Mesenchymal stem cell (in vitro differentiated cells and primary cell): ENCODE measurements at regions not wholly inside any gene's neighbourhood (a gene's known extent, or its start where the extent isn't known, plus 50 kb on each side); places are given as distances from the start of the nearest gene placed in this dataset.

Experiments used
- DNase-seq: peaks from one replicate; pipeline ENCODE4 v3.0.0-alpha.2; 2013
- H2AFZ ChIP-seq: one replicate; pipeline ENCODE4 v1.6.1; 2013; ENCODE audit warnings: low read depth, mild to moderate bottlenecking, control low read depth, inconsistent platforms, low read length, moderate library complexity
- H2AK5ac ChIP-seq: 2 replicates; pipeline ENCODE4 v1.6.1; 2013; ENCODE audit warnings: low read length, moderate library complexity, mild to moderate bottlenecking, inconsistent platforms; ENCODE audit not compliant: severe bottlenecking
- H2BK120ac ChIP-seq: one replicate; pipeline ENCODE4 v1.6.1; 2013; ENCODE audit warnings: low read depth, mild to moderate bottlenecking, inconsistent platforms, low read length, moderate library complexity
- H2BK12ac ChIP-seq, 2 experiments: one replicate each; pipeline ENCODE4 v1.6.1; 2013; ENCODE audit warnings: inconsistent platforms in 2 of 2, low read length in 2 of 2, mild to moderate bottlenecking in 2 of 2, moderate library complexity in 2 of 2, control low read depth in 1 of 2
- H2BK15ac ChIP-seq: one replicate; pipeline ENCODE4 v1.6.1; 2013; ENCODE audit warnings: mild to moderate bottlenecking, low read depth, inconsistent platforms; ENCODE audit not compliant: poor library complexity, severe bottlenecking
- H2BK5ac ChIP-seq: 2 replicates; pipeline ENCODE4 v1.6.1; 2013; ENCODE audit warnings: low read depth, mild to moderate bottlenecking, low read length, control low read depth, inconsistent platforms; ENCODE audit not compliant: poor library complexity, severe bottlenecking
- H3K14ac ChIP-seq, 2 experiments: one replicate each; pipeline ENCODE4 v1.6.1; 2013; ENCODE audit warnings: inconsistent platforms in 2 of 2, low read length in 2 of 2, control low read depth in 1 of 2, mild to moderate bottlenecking in 1 of 2, moderate library complexity in 1 of 2
- H3K18ac ChIP-seq, 2 experiments: one replicate each; pipeline ENCODE4 v1.6.1; 2013; ENCODE audit warnings: inconsistent platforms in 2 of 2, low read length in 2 of 2, control low read depth in 1 of 2, low read depth in 1 of 2, mild to moderate bottlenecking in 1 of 2
- H3K23ac ChIP-seq, 2 experiments: one replicate each; pipeline ENCODE4 v1.6.1; 2013; ENCODE audit warnings: inconsistent platforms in 2 of 2, low read length in 2 of 2, mild to moderate bottlenecking in 2 of 2, moderate library complexity in 2 of 2, control low read depth in 1 of 2
- H3K27ac ChIP-seq: 2 replicates; pipeline ENCODE4 v1.5.1; 2013; ENCODE audit warnings: mild to moderate bottlenecking, moderate library complexity, low read length, control low read depth, inconsistent platforms; ENCODE audit not compliant: poor library complexity, severe bottlenecking
- H3K27me3 ChIP-seq, 2 experiments: 2 replicates each; pipeline versions ENCODE4 v1.6.1 to v1.7.0; 2013; ENCODE audit warnings: low read length in 2 of 2, mild to moderate bottlenecking in 2 of 2, moderate library complexity in 2 of 2, control low read depth in 1 of 2, inconsistent platforms in 1 of 2; ENCODE audit not compliant: control insufficient read depth in 1 of 2, insufficient read depth in 1 of 2
- H3K36me3 ChIP-seq, 2 experiments: 2 replicates each; pipeline versions ENCODE4 v1.6.1 to v1.7.0; 2013; ENCODE audit warnings: low read length in 2 of 2, control low read depth in 1 of 2, inconsistent platforms in 1 of 2, low read depth in 1 of 2, mild to moderate bottlenecking in 1 of 2; ENCODE audit not compliant: insufficient read depth in 2 of 2, control insufficient read depth in 1 of 2
- H3K4ac ChIP-seq, 2 experiments: one replicate each; pipeline ENCODE4 v1.6.1; 2013; ENCODE audit warnings: inconsistent platforms in 2 of 2, low read length in 2 of 2, mild to moderate bottlenecking in 2 of 2, moderate library complexity in 2 of 2, control low read depth in 1 of 2, low read depth in 1 of 2
- H3K4me1 ChIP-seq: 2 replicates; pipeline ENCODE4 v1.6.1; 2013; ENCODE audit warnings: low read depth, low read length, control low read depth; ENCODE audit not compliant: control insufficient read depth, insufficient read depth
- H3K4me2 ChIP-seq: 2 replicates; pipeline ENCODE4 v1.6.1; 2013; ENCODE audit warnings: low read length, mild to moderate bottlenecking, inconsistent platforms; ENCODE audit not compliant: poor library complexity, severe bottlenecking
- H3K4me3 ChIP-seq, 2 experiments: 2 replicates each; pipeline versions ENCODE4 v1.5.1 to v1.7.0; 2013; ENCODE audit warnings: low read length in 2 of 2, mild to moderate bottlenecking in 2 of 2, control low read depth in 1 of 2, low read depth in 1 of 2; ENCODE audit not compliant: insufficient read depth in 1 of 2
- H3K79me1 ChIP-seq: replicated peaks from 2 replicates; pipeline ENCODE4 v1.6.1; 2013; ENCODE audit warnings: mild to moderate bottlenecking, control low read depth, low read length, inconsistent platforms; ENCODE audit not compliant: poor library complexity, severe bottlenecking
- H3K9ac ChIP-seq: 2 replicates; pipeline ENCODE4 v1.7.0; 2013; ENCODE audit warnings: mild to moderate bottlenecking, low read length, moderate library complexity
- H3K9me3 ChIP-seq: 2 replicates; pipeline ENCODE4 v1.7.0; 2013; ENCODE audit warnings: mild to moderate bottlenecking, low read length; ENCODE audit not compliant: control insufficient read depth
- H4K8ac ChIP-seq: one replicate; pipeline ENCODE4 v1.6.1; 2013; ENCODE audit warnings: inconsistent platforms, mild to moderate bottlenecking, low read length, moderate library complexity
- H4K91ac ChIP-seq: one replicate; pipeline ENCODE4 v1.6.1; 2013; ENCODE audit warnings: mild to moderate bottlenecking, low read length, inconsistent platforms
- WGBS: methylation state at CpG from one replicate; pipeline ENCODE4 v1.1.7; 2013; ENCODE audit warnings: mixed read lengths; 5-methylcytosine and 5-hydroxymethylcytosine counted together

DNA sequence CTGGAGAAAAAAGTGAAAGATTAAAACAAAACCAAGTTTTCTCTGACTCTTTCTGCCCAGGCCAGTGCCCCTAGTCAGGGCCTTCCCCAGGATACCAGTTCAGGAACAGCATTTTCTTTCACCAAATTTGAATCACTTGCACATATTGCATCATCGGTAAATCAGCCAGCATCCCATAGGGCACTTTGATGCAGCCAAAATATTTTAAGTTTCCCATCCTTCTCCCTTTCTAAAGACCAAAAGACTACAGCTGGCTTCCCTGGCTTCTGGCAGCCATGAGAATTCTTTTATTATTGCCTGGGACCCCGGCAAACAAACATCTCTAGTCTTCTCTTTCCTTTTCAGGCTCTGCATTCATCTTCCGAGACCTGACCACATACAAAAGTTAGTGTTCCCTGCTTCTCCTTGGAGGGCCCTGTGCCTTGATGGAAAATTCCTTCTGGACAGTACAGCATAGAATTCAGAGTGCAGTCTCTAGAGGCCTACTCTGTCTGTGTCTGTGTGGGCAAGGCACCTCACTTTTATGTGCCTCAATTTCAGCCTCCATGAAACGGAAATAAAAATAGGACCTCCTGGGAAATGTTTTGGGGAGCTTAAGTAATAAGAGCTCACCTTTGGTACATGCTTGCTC is 348.0 kb downstream of the VPS13C start:
- Histone ChIP-seq H2BK120ac (no peak overlapping the region), H3K9ac (no peak overlapping the region)

DNA sequence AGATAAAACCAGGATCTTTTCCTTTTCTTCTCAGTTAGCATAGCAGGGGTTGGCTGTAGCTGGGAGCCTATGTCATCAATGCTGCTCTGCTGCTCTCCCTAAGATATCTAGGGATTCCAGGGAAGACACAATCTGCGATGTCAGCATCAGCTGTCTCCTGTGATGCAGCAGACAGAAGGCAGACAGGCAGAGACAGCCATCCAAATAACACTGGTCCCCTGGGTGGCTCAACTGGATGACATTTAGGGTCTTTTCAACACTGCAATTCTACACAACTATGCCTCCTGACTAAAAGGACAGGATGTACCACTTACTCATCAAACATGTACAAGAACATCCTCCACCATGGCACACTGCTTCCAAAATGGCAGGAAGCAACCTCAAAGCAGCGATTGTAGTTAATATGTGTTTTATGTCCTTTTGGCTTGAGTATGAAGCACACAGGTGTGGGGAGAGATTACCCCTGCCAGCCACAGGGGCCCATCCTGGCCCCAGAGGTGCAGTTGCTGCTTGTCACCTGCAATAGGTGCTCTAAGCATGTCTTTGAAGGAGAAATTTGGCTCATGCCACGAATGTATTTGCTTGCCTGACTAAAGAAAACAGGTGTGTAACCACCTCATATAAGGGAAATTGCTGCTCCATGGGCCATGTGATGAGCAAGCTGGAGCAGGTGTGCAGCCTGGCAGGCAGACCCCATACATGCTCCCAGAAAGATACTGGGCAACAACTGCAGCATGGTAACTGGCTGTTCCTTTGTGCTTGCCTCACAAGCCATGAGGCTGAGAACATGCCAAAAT is 357.8 kb downstream of the VPS13C start:
- H2AK5ac ChIP-seq = no peak overlapping the region
- H3K27me3 ChIP-seq = no peaks in the 10 kb centered on the region
- DNase-seq = no peak
- no peak overlapping the region for H3K4me2 ChIP-seq
- H4K91ac ChIP-seq = no peak overlapping the region
- no peak overlapping the region for H2BK5ac ChIP-seq
- H2BK15ac ChIP-seq = no peak overlapping the region
- no peak overlapping the region for H3K27ac ChIP-seq
- no peaks in the 10 kb centered on the region for H3K36me3 ChIP-seq
- no peak overlapping the region for H2BK12ac ChIP-seq
- WGBS = 53% methylated on average over 3 of the region's 3 CpGs
- H3K23ac ChIP-seq = no peak overlapping the region
- no peak overlapping the region for H3K18ac ChIP-seq
- H3K9me3 ChIP-seq = no peaks in the 10 kb centered on the region
- no peak overlapping the region for H3K4ac ChIP-seq
- H3K14ac ChIP-seq = no peak overlapping the region
- no peak overlapping the region for H2BK120ac ChIP-seq
- peak overlapping the region; percentile 32 for H3K9ac ChIP-seq
- H3K79me1 ChIP-seq = no peaks in the 10 kb centered on the region
- no peak overlapping the region for H4K8ac ChIP-seq
- no peak overlapping the region for H2AFZ ChIP-seq
- peak overlapping the region in 1 of 2 experiments; percentile 24 for H3K4me3 ChIP-seq
- no peaks in the 10 kb centered on the region for H3K4me1 ChIP-seq

More for the DNA sequence above, 348.0 kb downstream of the VPS13C start:
- Histone ChIP-seq H2BK5ac (no peak overlapping the region), H3K14ac (no peak overlapping the region), H2BK15ac (no peak overlapping the region), H3K18ac (no peak overlapping the region), H3K9me3 (no peaks in the 10 kb centered on the region), H4K8ac (no peak overlapping the region), H3K27ac (no peak overlapping the region), H3K27me3 (no peaks in the 10 kb centered on the region), H3K4me3 (no peak overlapping the region), H3K4me2 (no peak overlapping the region), H2AFZ (no peak overlapping the region), H3K36me3 (no peaks in the 10 kb centered on the region), H4K91ac (no peak overlapping the region), H2AK5ac (no peak overlapping the region), H3K23ac (no peak overlapping the region), H2BK12ac (no peak overlapping the region), H3K79me1 (no peaks in the 10 kb centered on the region), H3K4ac (no peak overlapping the region), H3K4me1 (no peaks in the 10 kb centered on the region)
- DNase-seq = no peak
- 89% methylated on average over 3 of the region's 4 CpGs for WGBS

DNA sequence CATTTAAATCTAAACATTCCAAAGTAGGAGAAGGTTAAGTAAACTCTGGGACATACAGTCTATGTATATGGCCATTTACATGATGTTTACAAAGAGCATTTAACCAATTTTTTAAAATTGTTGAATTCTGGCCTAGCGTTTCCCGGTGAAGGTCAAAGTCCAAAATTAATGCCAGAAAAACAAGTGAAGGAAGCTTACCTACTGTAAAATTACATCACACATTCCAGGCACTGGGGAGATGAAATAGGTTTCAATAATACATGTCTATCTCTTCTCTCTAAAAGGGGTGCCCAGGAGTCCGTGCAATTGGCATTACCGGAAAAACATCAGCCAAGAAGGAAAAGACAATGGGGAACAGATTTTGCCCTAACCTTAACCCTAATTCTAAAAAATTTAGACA is 358.8 kb downstream of the VPS13C start:
- Histone ChIP-seq H3K27ac (no peak overlapping the region), H3K27me3 (no peaks in the 10 kb centered on the region), H3K4ac (no peak overlapping the region), H3K36me3 (no peaks in the 10 kb centered on the region), H2AK5ac (no peak overlapping the region), H3K9ac (no peak overlapping the region), H2BK5ac (no peak overlapping the region), H4K8ac (no peak overlapping the region), H3K18ac (no peak overlapping the region), H4K91ac (no peak overlapping the region), H3K4me2 (no peak overlapping the region), H3K79me1 (no peaks in the 10 kb centered on the region), H3K4me1 (no peaks in the 10 kb centered on the region), H2BK120ac (no peak overlapping the region), H2AFZ (no peak overlapping the region), H2BK15ac (no peak overlapping the region), H3K14ac (no peak overlapping the region), H2BK12ac (no peak overlapping the region), H3K23ac (no peak overlapping the region), H3K4me3 (no peak overlapping the region), H3K9me3 (no peaks in the 10 kb centered on the region)
- DNase-seq = no peak
- 96% methylated on average over 4 of the region's 4 CpGs for WGBS

DNA sequence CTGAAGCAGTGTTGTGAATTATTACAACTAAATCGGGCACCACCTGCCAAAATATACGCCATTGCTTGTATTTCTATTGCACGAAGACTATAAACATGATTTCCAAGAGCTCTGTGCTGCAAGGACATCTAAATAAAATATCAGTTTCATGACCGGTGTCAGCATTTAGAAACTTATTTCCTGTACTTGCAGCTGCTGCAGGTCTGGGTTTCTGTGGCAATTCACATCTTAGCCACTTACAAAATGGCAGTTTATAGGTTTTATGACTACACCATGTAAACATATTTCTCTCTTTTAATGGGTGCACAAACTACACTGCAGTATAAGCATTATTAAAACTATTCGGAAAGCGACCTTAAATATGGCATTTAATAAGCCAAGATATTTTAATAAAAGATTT is 359.4 kb downstream of the VPS13C start:
- Histone ChIP-seq H3K27me3 (no peaks in the 10 kb centered on the region), H4K91ac (no peak overlapping the region), H3K18ac (no peak overlapping the region), H3K23ac (no peak overlapping the region), H3K4ac (no peak overlapping the region), H2BK12ac (no peak overlapping the region), H2AK5ac (no peak overlapping the region), H4K8ac (no peak overlapping the region), H3K4me2 (no peak overlapping the region), H3K9me3 (no peaks in the 10 kb centered on the region), H3K79me1 (no peaks in the 10 kb centered on the region), H2AFZ (no peak overlapping the region), H2BK120ac (no peak overlapping the region), H3K9ac (no peak overlapping the region), H3K4me3 (no peak overlapping the region), H3K4me1 (no peaks in the 10 kb centered on the region), H2BK5ac (no peak overlapping the region), H3K27ac (no peak overlapping the region), H3K14ac (no peak overlapping the region), H3K36me3 (no peaks in the 10 kb centered on the region), H2BK15ac (no peak overlapping the region)
- DNase-seq = no peak
- WGBS = 74% methylated on average over 4 of the region's 6 CpGs
